HG03139 (cell line): ENCODE measurements at regions not wholly inside any gene's neighbourhood (a gene's known extent, or its start where the extent isn't known, plus 50 kb on each side); places are given as distances from the start of the nearest gene placed in this dataset.

Source experiments
- ATAC-seq: cut with Tn5 transposase; IDR thresholded peaks from one replicate; pipeline ENCODE4 v1.9.1; 2021; ENCODE audit not compliant: unreplicated experiment

GRCh38 chr1:36612881-36613280, 130.2 kb upstream of the CSF3R start:
- ATAC-seq = no peak

- ATAC-seq = no peak
These were observed 129.4 kb upstream of the CSF3R start for GRCh38 chr1:36612121-36612520.

GRCh38 chr1:36609241-36610027, 126.7 kb upstream of the CSF3R start:
- no peak for ATAC-seq

GRCh38 chr1:36608272-36608671, 125.6 kb upstream of the CSF3R start:
- ATAC-seq = no peak

- no peak for ATAC-seq
These were observed 124.5 kb upstream of the CSF3R start for GRCh38 chr1:36607263-36607651.

- no peak for ATAC-seq
These were observed 124.0 kb upstream of the CSF3R start for GRCh38 chr1:36606641-36607262.

- no peak for ATAC-seq
These were observed 123.4 kb upstream of the CSF3R start for GRCh38 chr1:36605942-36606640.

- no peak for ATAC-seq
These were observed 120.7 kb upstream of the CSF3R start for GRCh38 chr1:36603461-36603860.

GRCh38 chr1:36602184-36602583, 119.5 kb upstream of the CSF3R start:
- no peak for ATAC-seq

GRCh38 chr1:36599828-36600227, 117.1 kb upstream of the CSF3R start:
- no peak for ATAC-seq

- ATAC-seq = no peak
These were observed 114.8 kb upstream of the CSF3R start for GRCh38 chr1:36597514-36597913.

- no peak for ATAC-seq
These were observed 113.2 kb upstream of the CSF3R start for GRCh38 chr1:36595921-36596320.

GRCh38 chr1:36595349-36595748, 112.6 kb upstream of the CSF3R start:
- no peak for ATAC-seq

GRCh38 chr1:36594023-36594422, 111.3 kb upstream of the CSF3R start:
- no peak for ATAC-seq

- ATAC-seq = no peak
These were observed 108.6 kb upstream of the CSF3R start for GRCh38 chr1:36591278-36591677.

GRCh38 chr1:36590771-36591170, 108.1 kb upstream of the CSF3R start:
- no peak for ATAC-seq

- no peak for ATAC-seq
These were observed 107.6 kb upstream of the CSF3R start for GRCh38 chr1:36590264-36590663.

- no peak for ATAC-seq
These were observed 106.3 kb upstream of the CSF3R start for GRCh38 chr1:36588972-36589371.

- ATAC-seq = no peak
These were observed 103.1 kb upstream of the CSF3R start for GRCh38 chr1:36585569-36586548.

- no peak for ATAC-seq
These were observed 102.3 kb upstream of the CSF3R start for GRCh38 chr1:36584874-36585453.
